Body of pancreas (tissue), 4 donors: ENCODE measurements at regions not wholly inside any gene's neighbourhood (a gene's known extent, or its start where the extent isn't known, plus 50 kb on each side); places are given as distances from the start of the nearest gene placed in this dataset.

Source experiments
- POLR2A ChIP-seq, 3 donors: fragments of 450-650 bp; IDR thresholded peaks; one replicate each; pipeline ENCODE4 v1.6.1; 2016; ENCODE audit warnings: antibody characterized with exemption in 3 of 3, mild to moderate bottlenecking in 2 of 3
- TF ChIP-seq, protein P1 (sequence below), 7 experiments: fragments of 450-650 bp in 4 of 7; fragments of 200-600 bp in 3 of 7; sonication (generic) in 3 of 7; IDR thresholded peaks; one replicate each; pipeline ENCODE4 v1.5.1; 2016 to 2019; ENCODE audit warnings: antibody characterized with exemption in 7 of 7

DNA sequence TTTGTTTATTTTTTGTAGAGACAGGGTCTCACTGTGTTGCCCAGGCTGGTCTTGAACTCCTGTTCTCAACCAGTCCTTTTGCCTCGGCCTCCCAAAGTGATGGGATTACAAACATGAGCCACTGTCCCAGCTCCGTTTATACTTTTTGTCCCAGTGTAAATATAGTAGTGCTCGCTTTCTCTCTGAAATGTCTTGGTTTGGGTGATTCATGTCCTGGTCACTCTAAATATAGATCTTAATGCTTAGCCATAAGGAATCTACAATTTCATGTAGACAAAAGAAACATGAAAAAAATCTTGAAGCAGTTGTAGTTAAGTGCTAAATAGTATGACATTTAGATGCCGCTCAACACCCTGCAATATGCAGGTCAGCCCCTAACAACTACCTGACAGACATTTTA is 126.9 kb downstream of the KATNIP start:
- TF ChIP-seq, protein P1, sequence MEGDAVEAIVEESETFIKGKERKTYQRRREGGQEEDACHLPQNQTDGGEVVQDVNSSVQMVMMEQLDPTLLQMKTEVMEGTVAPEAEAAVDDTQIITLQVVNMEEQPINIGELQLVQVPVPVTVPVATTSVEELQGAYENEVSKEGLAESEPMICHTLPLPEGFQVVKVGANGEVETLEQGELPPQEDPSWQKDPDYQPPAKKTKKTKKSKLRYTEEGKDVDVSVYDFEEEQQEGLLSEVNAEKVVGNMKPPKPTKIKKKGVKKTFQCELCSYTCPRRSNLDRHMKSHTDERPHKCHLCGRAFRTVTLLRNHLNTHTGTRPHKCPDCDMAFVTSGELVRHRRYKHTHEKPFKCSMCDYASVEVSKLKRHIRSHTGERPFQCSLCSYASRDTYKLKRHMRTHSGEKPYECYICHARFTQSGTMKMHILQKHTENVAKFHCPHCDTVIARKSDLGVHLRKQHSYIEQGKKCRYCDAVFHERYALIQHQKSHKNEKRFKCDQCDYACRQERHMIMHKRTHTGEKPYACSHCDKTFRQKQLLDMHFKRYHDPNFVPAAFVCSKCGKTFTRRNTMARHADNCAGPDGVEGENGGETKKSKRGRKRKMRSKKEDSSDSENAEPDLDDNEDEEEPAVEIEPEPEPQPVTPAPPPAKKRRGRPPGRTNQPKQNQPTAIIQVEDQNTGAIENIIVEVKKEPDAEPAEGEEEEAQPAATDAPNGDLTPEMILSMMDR (IDR thresholded peaks at IDR 0.05), result no peak
- no peak for TF ChIP-seq POLR2A (IDR thresholded peaks at IDR 0.05)
